ENCODE measurements at regions not wholly inside any gene's neighbourhood (a gene's known extent, or its start where the extent isn't known, plus 50 kb on each side); places are given as distances from the start of the nearest gene placed in this dataset.
"Not testable (repeated sequence)": the region's sequence is repeated elsewhere in the genome, so short reads cannot be mapped to it uniquely, and the experiment has no call there.

GRCh38 chr6:19247181-19247580 lies 590.0 kb upstream of the ID4 start:
- not testable (repeated sequence) for DNase-seq (ENCODE audit: low read depth in 3 of 3)

- not testable (repeated sequence) for DNase-seq (ENCODE audit: low read depth in 3 of 3)
Measured at GRCh38 chr6:19256123-19256522, 581.0 kb upstream of the ID4 start.

GRCh38 chr6:19261642-19262041 lies 575.5 kb upstream of the ID4 start:
- DNase-seq (ENCODE audit: low read depth in 3 of 3) = no peak

GRCh38 chr6:19268117-19268516 lies 569.1 kb upstream of the ID4 start:
- DNase-seq (ENCODE audit: low read depth in 3 of 3) = no peak

- DNase-seq (ENCODE audit: low read depth in 3 of 3) = no peak
Measured at GRCh38 chr6:19268718-19269117, 568.5 kb upstream of the ID4 start.

- no peak for DNase-seq (ENCODE audit: low read depth in 3 of 3)
Measured at GRCh38 chr6:19269341-19269898, 567.8 kb upstream of the ID4 start.

GRCh38 chr6:19270616-19271015 lies 566.6 kb upstream of the ID4 start:
- no peak for DNase-seq (ENCODE audit: low read depth in 3 of 3)

GRCh38 chr6:19279273-19279684 lies 557.9 kb upstream of the ID4 start:
- no peak for DNase-seq (ENCODE audit: low read depth in 3 of 3)

- DNase-seq (ENCODE audit: low read depth in 3 of 3) = no peak
Measured at GRCh38 chr6:19287928-19288327, 549.2 kb upstream of the ID4 start.

GRCh38 chr6:19289457-19289856 lies 547.7 kb upstream of the ID4 start:
- DNase-seq (ENCODE audit: low read depth in 3 of 3) = no peak

- no peak for DNase-seq (ENCODE audit: low read depth in 3 of 3)
Measured at GRCh38 chr6:19297880-19298279, 539.3 kb upstream of the ID4 start.

- DNase-seq (ENCODE audit: low read depth in 3 of 3) = no peak
Measured at GRCh38 chr6:19298421-19298820, 538.7 kb upstream of the ID4 start.

GRCh38 chr6:19299129-19299528 lies 538.0 kb upstream of the ID4 start:
- DNase-seq (ENCODE audit: low read depth in 3 of 3) = no peak

GRCh38 chr6:19301980-19302379 lies 535.2 kb upstream of the ID4 start:
- DNase-seq (ENCODE audit: low read depth in 3 of 3) = no peak

GRCh38 chr6:19303383-19303782 lies 533.8 kb upstream of the ID4 start:
- DNase-seq (ENCODE audit: low read depth in 3 of 3) = no peak

- no peak for DNase-seq (ENCODE audit: low read depth in 3 of 3)
Measured at GRCh38 chr6:19309661-19310060, 527.5 kb upstream of the ID4 start.

GRCh38 chr6:19311786-19312185 lies 525.4 kb upstream of the ID4 start:
- DNase-seq (ENCODE audit: low read depth in 3 of 3) = no peak

GRCh38 chr6:19312241-19312978 lies 524.8 kb upstream of the ID4 start:
- DNase-seq (ENCODE audit: low read depth in 3 of 3) = no peak

- DNase-seq (ENCODE audit: low read depth in 3 of 3) = no peak
Measured at GRCh38 chr6:19317431-19317986, 519.7 kb upstream of the ID4 start.

- no peak for DNase-seq (ENCODE audit: low read depth in 3 of 3)
Measured at GRCh38 chr6:19319005-19319404, 518.2 kb upstream of the ID4 start.

- no peak for DNase-seq (ENCODE audit: low read depth in 3 of 3)
Measured at GRCh38 chr6:19320111-19320581, 517.0 kb upstream of the ID4 start.

GRCh38 chr6:19322691-19323485 lies 514.3 kb upstream of the ID4 start:
- no peak for DNase-seq (ENCODE audit: low read depth in 3 of 3)

All from stimulated activated CD4-positive, alpha-beta T cell treated with anti-CD3 and anti-CD28 coated beads, TNF-alpha, amount 100 ng/mL, for 24 hours (primary cell).